NCI-H1048 (cell line): ENCODE measurements at regions not wholly inside any gene's neighbourhood (a gene's known extent, or its start where the extent isn't known, plus 50 kb on each side); places are given as distances from the start of the nearest gene placed in this dataset.

ENCODE experiments used
- DNase-seq: peaks from one replicate; lab custom pipeline; 2025; lab: John Stamatoyannopoulos, UW

DNA sequence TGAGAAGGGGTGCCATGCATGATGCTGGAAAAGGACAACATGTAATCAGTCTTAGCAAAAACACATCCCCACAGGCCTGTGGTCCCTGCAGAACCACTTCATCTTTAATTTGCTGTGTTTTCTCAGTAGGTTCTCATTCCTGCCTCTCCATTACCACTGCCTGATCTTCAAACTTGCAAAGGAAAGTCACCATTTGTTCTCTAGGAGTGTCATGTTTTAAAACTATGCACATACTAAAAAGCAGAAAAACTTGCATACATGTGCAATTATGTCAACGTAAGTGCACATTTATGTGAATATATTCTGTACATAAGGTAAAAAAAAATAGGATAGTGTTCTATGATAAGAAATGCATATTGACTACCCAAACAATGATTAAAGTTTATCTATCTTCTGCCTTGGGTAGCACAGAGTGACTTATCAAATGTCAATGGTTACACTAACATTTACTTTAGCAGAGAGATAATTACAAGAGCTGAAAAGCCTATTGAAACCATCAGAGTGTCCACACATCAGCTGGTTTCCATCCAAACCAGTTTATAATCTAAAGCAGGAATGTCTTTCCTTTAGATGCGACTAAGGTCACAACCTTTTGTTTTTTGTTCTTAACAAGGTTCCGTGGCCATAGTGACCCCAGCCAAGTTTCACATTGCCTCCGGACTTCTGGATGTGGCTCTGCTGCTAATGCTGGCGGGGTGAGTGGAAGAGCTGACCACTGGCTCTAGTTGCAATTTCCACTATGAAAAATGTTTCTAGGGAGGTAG, 58.7 kb upstream of the RMDN2 start:
- no peak for DNase-seq

DNA sequence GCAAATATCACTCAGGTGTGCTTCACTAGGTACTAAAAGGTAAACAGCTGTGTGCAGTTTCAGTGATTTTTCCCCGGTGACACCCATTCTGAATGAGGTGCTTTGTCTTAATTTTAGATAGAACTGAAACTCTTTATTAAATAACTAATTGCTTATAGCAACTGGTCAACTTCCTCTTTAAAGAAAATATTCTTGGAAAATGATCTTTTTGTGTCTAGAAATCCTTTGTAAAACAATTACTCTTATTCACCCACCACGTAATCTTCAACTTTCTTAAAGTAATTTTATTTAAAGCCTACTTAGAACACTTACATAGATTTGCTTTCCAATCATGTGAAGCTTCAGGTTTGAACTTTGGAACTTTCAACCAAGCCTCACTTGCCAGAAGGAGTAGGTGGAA, 57.9 kb upstream of the RMDN2 start:
- no peak for DNase-seq

DNA sequence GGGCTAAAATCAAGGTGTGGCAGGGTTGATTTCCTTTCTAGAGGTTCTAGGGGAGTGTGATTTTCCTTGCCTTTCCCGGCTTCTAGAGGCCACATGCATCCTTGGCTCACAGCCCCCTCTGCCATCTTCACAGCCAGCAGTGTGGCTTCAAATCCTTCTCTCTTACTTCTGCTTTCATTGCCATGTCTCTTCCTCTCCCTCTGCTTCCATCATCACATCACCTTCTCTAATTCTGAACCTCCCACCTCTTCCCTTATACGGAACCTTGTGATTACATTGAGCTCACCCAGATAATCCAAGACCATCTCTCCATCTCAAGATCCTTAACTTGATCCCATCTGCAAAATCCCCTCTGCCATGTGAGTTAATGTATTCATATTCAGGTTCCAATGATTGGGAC, 56.2 kb upstream of the RMDN2 start:
- no peak for DNase-seq

DNA sequence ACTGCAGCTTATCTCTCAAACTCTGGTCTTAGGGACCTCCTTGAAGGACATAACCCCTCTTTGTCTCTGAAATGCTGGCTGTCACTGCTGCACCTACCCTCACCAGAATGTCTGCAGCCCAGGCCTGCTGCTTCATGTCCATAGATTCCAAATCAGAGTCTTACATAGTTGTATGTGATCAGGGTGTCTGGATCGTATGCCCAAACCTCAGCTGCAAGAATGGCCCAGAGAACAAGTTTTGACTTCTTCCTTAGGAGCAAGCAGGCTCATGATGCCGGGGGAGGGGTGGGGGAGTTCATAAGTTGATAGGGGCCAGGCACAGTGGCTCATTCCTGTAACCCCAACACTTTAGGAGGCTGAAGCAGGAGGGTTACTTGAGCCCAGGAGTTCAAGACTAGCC, 55.8 kb upstream of the RMDN2 start:
- DNase-seq: no peak

DNA sequence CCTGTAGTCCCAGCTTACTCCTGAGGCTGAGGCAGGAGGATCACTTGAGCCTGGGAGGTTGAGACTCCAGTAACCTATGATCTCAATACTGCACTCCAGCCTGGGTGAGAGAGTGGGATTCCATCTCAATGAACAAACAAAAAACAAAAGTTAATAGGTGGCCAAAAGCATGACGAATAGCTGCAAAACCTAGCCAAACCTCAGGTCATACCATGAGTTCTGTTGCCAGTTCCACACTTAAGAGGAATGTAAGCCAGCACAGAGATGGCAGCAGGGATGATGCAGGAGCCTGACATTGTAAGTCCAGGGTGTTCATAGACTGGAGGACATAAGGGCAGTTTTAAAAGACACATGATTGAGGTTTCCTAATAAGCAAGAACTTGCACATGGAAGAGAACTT, 55.3 kb upstream of the RMDN2 start:
- no peak for DNase-seq

DNA sequence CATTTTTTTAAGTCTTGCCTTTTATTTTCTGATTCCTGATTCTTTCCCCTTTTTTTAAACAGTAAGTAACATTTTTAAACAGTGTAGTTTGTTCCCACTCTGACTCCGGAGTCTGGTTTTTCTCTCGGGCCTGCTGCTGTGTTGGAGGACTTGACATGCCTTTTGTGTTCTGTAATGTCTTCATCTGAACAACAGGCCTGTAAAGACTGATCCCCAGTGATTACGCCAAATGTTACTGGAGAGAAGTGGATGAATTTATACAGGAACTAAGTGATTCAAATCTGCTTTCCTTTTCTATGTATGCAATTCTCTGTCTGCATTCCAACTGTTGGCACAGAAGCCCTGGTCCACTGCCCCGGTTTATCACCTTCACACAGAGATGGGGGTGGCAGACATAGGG, 54.3 kb upstream of the RMDN2 start:
- no peak for DNase-seq

DNA sequence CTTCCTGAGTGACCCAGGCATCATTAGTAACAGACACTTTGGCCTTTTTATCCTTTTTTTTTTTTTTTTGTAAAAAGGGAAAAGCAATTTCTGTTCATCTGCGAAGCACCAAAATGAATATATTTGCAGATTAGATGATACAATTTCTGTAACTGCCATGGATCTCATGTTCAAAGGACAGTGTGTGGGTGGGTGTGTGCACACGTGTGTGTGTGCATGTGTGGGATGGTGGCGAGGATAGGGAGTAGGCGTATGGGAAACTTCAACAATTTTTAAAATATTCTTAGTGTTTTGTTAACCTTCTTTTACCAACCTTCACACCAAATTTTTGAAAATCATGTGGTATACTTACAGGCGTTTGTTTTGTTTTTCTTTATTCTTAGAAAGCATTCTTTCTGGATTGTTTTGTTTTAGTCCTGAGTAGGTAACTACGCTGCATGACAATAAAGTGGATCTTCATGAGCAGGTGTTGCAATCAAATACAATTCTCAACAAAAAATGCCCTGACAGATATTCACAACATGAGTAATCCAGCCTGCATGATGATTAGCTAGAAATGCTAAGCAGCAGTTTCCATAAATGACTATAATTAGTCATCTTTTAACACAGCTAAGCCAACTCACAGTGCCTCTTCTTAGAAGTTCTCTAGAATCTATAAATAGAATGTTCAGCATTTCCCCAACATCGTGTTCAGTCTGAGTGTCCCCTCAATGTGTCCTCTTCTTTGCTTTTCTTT, 53.5 kb upstream of the RMDN2 start:
- no peak for DNase-seq

DNA sequence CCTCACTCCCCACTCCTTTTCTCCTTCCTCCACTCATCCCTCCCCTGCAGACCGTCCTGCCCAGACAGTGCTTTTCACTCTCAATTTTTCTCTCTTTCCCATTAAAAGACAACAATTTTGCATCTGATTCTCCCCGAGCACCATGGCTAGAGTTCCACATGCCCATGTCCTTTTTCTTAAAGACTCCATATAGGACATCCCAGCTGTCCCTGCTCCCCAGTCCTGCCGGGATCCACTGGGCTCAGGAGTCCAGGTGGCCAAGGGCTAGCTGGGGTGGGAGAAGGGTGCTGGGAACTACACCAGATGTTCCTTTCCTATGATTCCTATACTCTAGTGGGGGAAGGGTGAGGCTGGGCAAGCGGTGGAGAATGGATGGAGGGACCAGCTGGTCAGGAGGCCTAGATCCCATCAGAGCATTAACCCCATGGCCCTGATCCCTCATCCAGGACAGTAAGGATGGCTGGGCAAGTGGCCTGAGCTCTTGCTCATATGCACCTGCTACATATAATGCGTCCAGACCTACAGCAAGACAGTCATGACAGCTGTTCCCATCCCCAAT, 52.8 kb upstream of the RMDN2 start:
- DNase-seq: no peak

DNA sequence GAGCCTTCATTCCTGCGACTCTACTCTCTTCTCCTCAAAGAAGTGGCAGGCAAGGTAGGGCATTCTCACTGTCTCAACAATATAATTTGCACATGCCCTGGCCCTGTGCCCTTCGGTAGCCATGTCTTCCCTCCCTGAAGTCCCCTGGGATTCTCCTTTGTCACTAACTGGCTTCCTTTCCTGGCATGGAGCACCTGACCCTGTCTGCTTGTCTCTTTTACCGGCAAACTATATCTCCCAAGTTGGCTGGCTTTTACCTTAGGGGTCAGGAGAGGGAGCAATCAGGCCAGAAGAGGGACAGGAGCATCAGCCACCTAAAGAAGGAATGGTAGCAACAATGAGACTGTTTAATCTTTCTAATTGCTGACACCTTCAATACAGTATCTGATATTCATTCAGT, 51.9 kb upstream of the RMDN2 start:
- DNase-seq: no peak

DNA sequence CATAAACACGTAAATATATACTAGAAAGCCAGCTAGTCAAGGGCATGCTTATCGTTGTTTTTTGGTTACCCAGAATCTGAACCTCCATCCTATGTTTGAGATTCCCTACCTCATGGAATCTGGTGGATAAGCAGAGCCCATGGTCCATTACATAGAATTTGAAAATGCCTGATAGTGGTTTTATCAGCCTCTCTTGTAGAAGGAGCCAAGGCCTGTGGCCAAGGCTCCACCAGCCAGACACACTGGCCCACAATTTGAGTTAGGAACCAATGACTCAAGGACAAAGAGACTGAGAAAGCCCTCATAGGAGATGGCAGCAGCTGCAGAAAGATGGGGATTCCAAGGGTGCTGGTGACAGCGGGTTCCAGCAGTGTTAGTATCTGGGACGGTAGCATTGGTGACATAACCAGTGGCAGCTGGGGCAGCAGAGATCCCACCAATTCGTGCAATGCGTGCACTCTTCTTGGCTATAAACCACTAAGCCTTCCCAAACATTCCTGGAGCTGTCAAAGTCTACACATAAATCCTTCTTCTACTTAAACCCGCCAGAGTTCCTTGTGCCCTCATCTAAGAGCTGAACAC, 51.2 kb upstream of the RMDN2 start:
- DNase-seq: no peak

DNA sequence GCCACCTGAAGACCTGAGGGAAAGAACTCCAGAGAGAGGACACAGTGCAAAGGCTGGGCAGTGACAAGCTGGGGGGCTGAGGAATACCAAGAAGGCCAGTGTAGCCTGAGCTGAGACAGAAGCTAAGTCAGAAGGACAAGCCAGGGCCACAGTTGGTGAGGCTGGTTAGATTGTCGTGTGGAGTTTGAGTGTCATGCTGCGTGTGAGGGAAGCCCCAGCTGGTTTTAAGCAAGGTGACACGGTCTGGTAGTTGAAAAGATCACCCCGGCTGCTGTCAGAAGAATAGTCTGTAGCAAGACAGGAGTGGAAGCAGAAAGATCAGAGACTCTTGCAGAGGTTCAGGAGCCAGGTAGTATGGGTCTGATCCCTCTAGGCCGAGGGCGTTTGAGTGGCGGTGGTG, 50.6 kb upstream of the RMDN2 start:
- no peak for DNase-seq
